ENCODE measurements at regions not wholly inside any gene's neighbourhood (a gene's known extent, or its start where the extent isn't known, plus 50 kb on each side); places are given as distances from the start of the nearest gene placed in this dataset.

- Histone ChIP-seq H3K79me2 (ENCODE audit: insufficient read depth) (no peaks in the 10 kb centered on the region), H4K20me1 (ENCODE audit: insufficient read depth) (no peaks in the 10 kb centered on the region), H3K4me2 (no peak overlapping the region), H3K9me2 (no peaks in the 10 kb centered on the region), H3K4me3 (ENCODE audit: low read depth in 2 of 2, low read length in 1 of 2) (no peak overlapping the region), H3K27ac (ENCODE audit: low read depth in 2 of 2, low read length in 1 of 2) (no peak overlapping the region), H2AFZ (ENCODE audit: low read depth) (no peak overlapping the region), H3K36me3 (replicated peaks in 1 of 2; ENCODE audit: control insufficient read depth in 1 of 2, insufficient read depth in 2 of 2, low read length in 1 of 2) (no peaks in the 10 kb centered on the region), H3K4me1 (ENCODE audit: control insufficient read depth in 1 of 2, insufficient read depth in 2 of 2, low read depth in 1 of 2, low read length in 1 of 2) (no peaks in the 10 kb centered on the region), H3K9me3 (no peaks in the 10 kb centered on the region), H3F3A (replicated peaks; ENCODE audit: insufficient read depth) (no peaks in the 10 kb centered on the region), H3K27me3 (ENCODE audit: insufficient read depth) (no peaks in the 10 kb centered on the region), H3K9ac (no peak overlapping the region)
- TF ChIP-seq GATA2 (CRISPR knock-in tag; IDR thresholded peaks at IDR 0.05) (no peak), MEF2A (IDR thresholded peaks at IDR 0.05; ENCODE audit: borderline replicate concordance, low read depth) (no peak), FOXM1 (IDR thresholded peaks at IDR 0.05; ENCODE audit: low read depth) (no peak)
- 85% methylated on average over 2 of the region's 2 CpGs for WGBS (ENCODE audit: low lambda C conversion rate)
- ChIA-PET POLR2A (no interaction called here), CTCF (no interaction called here)
- DNase-seq = no peak
These were observed 105.5 kb upstream of the GK2 start for GRCh38 chr4:79513576-79513975.

GRCh38 chr4:79512363-79512762 is 104.3 kb upstream of the GK2 start:
- Histone ChIP-seq H3K79me2 (ENCODE audit: insufficient read depth) (no peaks in the 10 kb centered on the region), H3K36me3 (replicated peaks in 1 of 2; ENCODE audit: control insufficient read depth in 1 of 2, insufficient read depth in 2 of 2, low read length in 1 of 2) (no peaks in the 10 kb centered on the region), H3K4me3 (ENCODE audit: low read depth in 2 of 2, low read length in 1 of 2) (no peak overlapping the region), H3K4me2 (no peak overlapping the region), H3K9me2 (no peaks in the 10 kb centered on the region), H3K9me3 (no peaks in the 10 kb centered on the region), H3K27me3 (ENCODE audit: insufficient read depth) (no peaks in the 10 kb centered on the region), H3K4me1 (ENCODE audit: control insufficient read depth in 1 of 2, insufficient read depth in 2 of 2, low read depth in 1 of 2, low read length in 1 of 2) (no peaks in the 10 kb centered on the region), H3K27ac (ENCODE audit: low read depth in 2 of 2, low read length in 1 of 2) (no peak overlapping the region), H4K20me1 (ENCODE audit: insufficient read depth) (no peaks in the 10 kb centered on the region), H2AFZ (ENCODE audit: low read depth) (no peak overlapping the region), H3K9ac (no peak overlapping the region), H3F3A (replicated peaks; ENCODE audit: insufficient read depth) (no peaks in the 10 kb centered on the region)
- DNase-seq = no peak
- ChIA-PET CTCF (no interaction called here), POLR2A (no interaction called here)
- TF ChIP-seq MEF2A (IDR thresholded peaks at IDR 0.05; ENCODE audit: borderline replicate concordance, low read depth) = no peak
- no peak for TF ChIP-seq EZH2phosphoT487 (IDR thresholded peaks at IDR 0.05; ENCODE audit: borderline replicate concordance, low read depth)
- no peak for TF ChIP-seq USF1 (IDR thresholded peaks at IDR 0.05; ENCODE audit: borderline replicate concordance, low read depth)
- no peak for TF ChIP-seq CTCF (IDR thresholded peaks at IDR 0.05)
- no peak for TF ChIP-seq FOXJ3 (CRISPR knock-in tag; IDR thresholded peaks at IDR 0.05)
- no peak for TF ChIP-seq NRF1 (IDR thresholded peaks at IDR 0.05; ENCODE audit: low read depth, low read length)
- TF ChIP-seq TEAD4 (IDR thresholded peaks at IDR 0.05; ENCODE audit: borderline replicate concordance, insufficient read depth) = no peak
- TF ChIP-seq CHD2 (IDR thresholded peaks at IDR 0.05; ENCODE audit: low read length, partially characterized antibody) = no peak
- TF ChIP-seq NFIC (IDR thresholded peaks at IDR 0.05; ENCODE audit: borderline replicate concordance) = no peak
- TF ChIP-seq ZBTB33 (IDR thresholded peaks at IDR 0.05; ENCODE audit: borderline replicate concordance, low read depth) = no peak
- TF ChIP-seq MXI1 (IDR thresholded peaks at IDR 0.05; ENCODE audit: low read depth, low read length) = no peak
- TF ChIP-seq RAD21 (IDR thresholded peaks at IDR 0.05; ENCODE audit: low read length) = no peak
- TF ChIP-seq SMC3 (IDR thresholded peaks at IDR 0.05; ENCODE audit: low read depth, low read length) = no peak
- TF ChIP-seq SIN3A (IDR thresholded peaks at IDR 0.05; ENCODE audit: borderline replicate concordance, low read depth, low read length) = no peak
- TF ChIP-seq MAX (IDR thresholded peaks at IDR 0.05; ENCODE audit: low read depth) = no peak

Measured in SK-N-SH (cell line).